ENCODE measurements at regions not wholly inside any gene's neighbourhood (a gene's known extent, or its start where the extent isn't known, plus 50 kb on each side); places are given as distances from the start of the nearest gene placed in this dataset.

DNA sequence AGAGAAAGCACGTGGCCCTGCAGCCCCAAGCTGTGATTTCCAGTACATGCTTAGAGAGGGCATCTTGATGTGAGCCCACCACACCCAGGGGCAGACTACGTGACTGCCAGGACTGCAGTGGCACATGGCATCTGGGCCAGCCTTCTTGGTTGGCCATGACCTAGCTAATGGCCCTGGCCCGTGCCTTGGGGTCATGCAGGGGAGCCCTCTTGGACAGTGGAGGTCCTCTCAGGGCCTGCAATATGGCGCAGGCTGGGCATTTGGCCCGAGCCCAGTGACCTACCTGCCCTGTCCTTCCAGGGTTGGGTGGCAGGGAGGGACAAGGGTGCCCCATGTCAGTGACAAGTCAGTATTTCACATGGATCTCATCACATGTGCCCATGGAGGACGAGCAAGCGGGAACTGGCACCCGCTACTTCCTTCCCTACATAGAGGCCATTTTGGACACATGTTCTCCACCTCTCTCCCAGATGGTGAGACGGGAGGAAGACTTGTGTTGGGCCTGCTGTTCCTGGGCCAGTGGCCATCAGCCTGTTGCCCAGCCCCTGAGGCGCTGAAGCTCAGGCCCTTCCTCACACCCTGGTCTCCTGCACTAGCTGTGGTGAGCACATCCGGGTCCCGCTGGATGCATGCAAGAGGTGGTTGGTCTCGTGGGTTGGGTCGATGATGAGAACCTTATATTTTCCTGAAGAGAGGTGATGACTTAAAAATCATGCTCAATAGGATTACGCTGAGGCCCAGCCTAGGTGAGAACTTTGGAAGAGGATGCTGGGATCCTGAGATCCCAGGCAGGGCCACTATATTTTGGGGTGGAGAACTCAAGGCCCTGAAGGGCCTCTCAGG lies 195.6 kb downstream of the UBE3A start:
- DNase-seq = peak in 2 of 3 donors; percentile 7 to 25
- intact Hi-C loops (cut with DNase I, micrococcal nuclease) = no loop called here
- no peak for TF ChIP-seq CTCF (IDR thresholded peaks at IDR 0.05)
- H3K4me1 ChIP-seq (ENCODE audit: low read depth) = no peaks in the 10 kb centered on the region
- H3K4me3 ChIP-seq = no peak overlapping the region
- H3K36me3 ChIP-seq (ENCODE audit: low read depth) = no peaks in the 10 kb centered on the region
- ATAC-seq = no peak
- peaks cover 93% of the 10 kb centered on the region for H3K9me3 ChIP-seq

DNA sequence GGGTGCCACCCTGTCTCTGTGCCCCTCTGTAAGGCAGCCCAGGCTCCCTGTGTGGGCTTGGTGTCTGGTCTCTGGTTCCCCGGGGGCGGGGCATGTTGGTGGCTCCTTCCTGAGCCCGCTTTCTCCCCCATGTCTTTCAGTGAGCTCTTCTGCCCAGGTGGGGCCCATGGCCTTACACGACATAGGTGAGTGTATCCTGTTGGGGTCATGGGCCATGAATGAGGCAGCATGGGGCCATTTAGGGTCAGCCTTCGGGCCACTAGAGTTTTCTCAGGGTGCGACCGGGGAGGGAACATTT lies 195.1 kb downstream of the UBE3A start:
- Histone ChIP-seq H3K4me1 (ENCODE audit: low read depth) (no peaks in the 10 kb centered on the region), H3K4me3 (no peak overlapping the region), H3K36me3 (ENCODE audit: low read depth) (no peaks in the 10 kb centered on the region), H3K9me3 (peaks cover 92% of the 10 kb centered on the region)
- intact Hi-C loops (cut with DNase I, micrococcal nuclease) = no loop called here
- ATAC-seq = no peak
- TF ChIP-seq CTCF (IDR thresholded peaks at IDR 0.05) = no peak
- DNase-seq = peak in 1 of 3 donors; percentile 18

- no peak for TF ChIP-seq CTCF (IDR thresholded peaks at IDR 0.05)
- intact Hi-C loops (cut with DNase I, micrococcal nuclease) = no loop called here
- H3K4me1 ChIP-seq (ENCODE audit: low read depth) = no peaks in the 10 kb centered on the region
- no peak for ATAC-seq
- no peak overlapping the region for H3K4me3 ChIP-seq
- peak in 2 of 3 donors; percentile 10 to 28 for DNase-seq
- H3K36me3 ChIP-seq (ENCODE audit: low read depth) = no peaks in the 10 kb centered on the region
- peaks cover 92% of the 10 kb centered on the region for H3K9me3 ChIP-seq
These were observed 193.9 kb downstream of the UBE3A start for GRCh38 chr15:25244731-25245585.

- Histone ChIP-seq H3K9me3 (peaks cover 92% of the 10 kb centered on the region), H3K4me1 (ENCODE audit: low read depth) (no peaks in the 10 kb centered on the region), H3K36me3 (ENCODE audit: low read depth) (no peaks in the 10 kb centered on the region), H3K4me3 (no peak overlapping the region)
- peak in 2 of 3 donors; percentile 6 to 27 for DNase-seq
- intact Hi-C loops (cut with DNase I, micrococcal nuclease) = no loop called here
- no peak for TF ChIP-seq CTCF (IDR thresholded peaks at IDR 0.05)
- ATAC-seq = no peak
These were observed 192.8 kb downstream of the UBE3A start for GRCh38 chr15:25245801-25246622.

DNA sequence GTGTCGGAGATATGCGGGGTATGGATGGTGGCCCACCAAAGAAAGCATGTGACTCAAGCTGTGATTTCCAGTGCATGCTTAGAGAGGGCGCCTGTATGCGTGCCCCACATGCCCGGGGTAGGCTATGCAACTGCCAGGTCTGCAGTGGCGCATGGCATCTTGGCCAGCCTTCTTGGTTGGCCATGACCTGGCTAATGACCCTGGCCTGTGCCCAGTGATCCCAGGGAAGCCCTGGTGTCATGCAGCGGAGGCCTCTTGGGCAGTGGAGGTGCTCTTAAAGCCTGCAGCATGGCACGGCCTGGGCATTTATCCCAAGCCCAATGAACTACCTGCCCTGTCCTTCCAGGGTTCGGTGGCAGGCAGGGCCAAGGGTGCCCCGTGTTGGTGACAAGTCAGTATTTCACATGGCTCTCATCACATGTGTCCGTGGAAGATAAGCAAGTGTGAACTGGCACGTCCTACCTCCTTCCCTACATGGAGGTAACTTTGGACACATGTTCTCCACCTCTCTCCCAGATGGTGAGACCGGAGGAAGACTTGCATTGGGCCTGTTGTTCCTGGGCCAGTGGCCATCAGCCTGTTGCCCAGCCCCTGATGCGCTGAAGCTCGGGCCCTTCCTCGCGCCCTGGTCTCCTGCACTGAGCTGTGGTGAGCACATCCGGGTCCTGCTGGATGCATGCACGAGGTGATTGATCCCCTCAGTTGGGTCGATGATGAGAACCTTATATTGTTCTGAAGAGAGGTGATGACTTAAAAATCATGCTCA lies 192.0 kb downstream of the UBE3A start:
- DNase-seq (peak in 2 of 3 donors; percentile 6 to 16), ATAC-seq (no peak)
- peaks cover 92% of the 10 kb centered on the region for H3K9me3 ChIP-seq
- no peaks in the 10 kb centered on the region for H3K4me1 ChIP-seq (ENCODE audit: low read depth)
- TF ChIP-seq CTCF (IDR thresholded peaks at IDR 0.05) = no peak
- intact Hi-C loops (cut with DNase I, micrococcal nuclease) = no loop called here
- no peak overlapping the region for H3K4me3 ChIP-seq
- H3K36me3 ChIP-seq (ENCODE audit: low read depth) = no peaks in the 10 kb centered on the region
